Adrenal gland (tissue), 5 donors: ENCODE measurements at regions not wholly inside any gene's neighbourhood (a gene's known extent, or its start where the extent isn't known, plus 50 kb on each side); places are given as distances from the start of the nearest gene placed in this dataset.

Source experiments
- POLR2A ChIP-seq, 2 donors: fragments of 450-650 bp; IDR thresholded peaks; one replicate each; pipeline ENCODE4 v1.6.1; 2017; ENCODE audit warnings: antibody characterized with exemption in 2 of 2, mild to moderate bottlenecking in 2 of 2, moderate library complexity in 1 of 2
- TF ChIP-seq, protein P1 (sequence below), 6 experiments: fragments of 450-650 bp in 4 of 6; fragments of 200-600 bp in 2 of 6; sonication (generic) in 1 of 6; IDR thresholded peaks; 1 replicate in 5 of 6; 2 replicates in 1 of 6; pipeline versions ENCODE4 v1.5.1 to v1.8.0; 2016 to 2021; ENCODE audit warnings: antibody characterized with exemption in 6 of 6, mild to moderate bottlenecking in 2 of 6, moderate library complexity in 1 of 6
- donor health status: DM: no; HTN: no; CAD: no.

DNA sequence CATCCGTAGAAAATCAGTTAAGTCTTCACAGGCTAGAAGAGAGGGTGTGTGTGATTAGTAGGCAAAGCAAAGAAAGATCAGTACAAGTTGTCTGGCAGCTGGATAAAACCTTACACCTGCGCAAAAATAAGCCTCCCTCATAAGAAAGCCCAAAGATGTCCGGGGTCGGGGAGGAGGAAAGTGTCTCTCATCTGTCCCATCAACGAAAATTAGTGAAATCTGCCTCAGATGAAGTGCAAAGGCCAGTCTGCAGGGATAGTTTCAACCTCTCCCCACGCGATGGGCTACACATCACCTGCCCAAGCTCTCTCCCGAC is 333.9 kb downstream of the SRGAP2C start:
- TF ChIP-seq, protein P1, sequence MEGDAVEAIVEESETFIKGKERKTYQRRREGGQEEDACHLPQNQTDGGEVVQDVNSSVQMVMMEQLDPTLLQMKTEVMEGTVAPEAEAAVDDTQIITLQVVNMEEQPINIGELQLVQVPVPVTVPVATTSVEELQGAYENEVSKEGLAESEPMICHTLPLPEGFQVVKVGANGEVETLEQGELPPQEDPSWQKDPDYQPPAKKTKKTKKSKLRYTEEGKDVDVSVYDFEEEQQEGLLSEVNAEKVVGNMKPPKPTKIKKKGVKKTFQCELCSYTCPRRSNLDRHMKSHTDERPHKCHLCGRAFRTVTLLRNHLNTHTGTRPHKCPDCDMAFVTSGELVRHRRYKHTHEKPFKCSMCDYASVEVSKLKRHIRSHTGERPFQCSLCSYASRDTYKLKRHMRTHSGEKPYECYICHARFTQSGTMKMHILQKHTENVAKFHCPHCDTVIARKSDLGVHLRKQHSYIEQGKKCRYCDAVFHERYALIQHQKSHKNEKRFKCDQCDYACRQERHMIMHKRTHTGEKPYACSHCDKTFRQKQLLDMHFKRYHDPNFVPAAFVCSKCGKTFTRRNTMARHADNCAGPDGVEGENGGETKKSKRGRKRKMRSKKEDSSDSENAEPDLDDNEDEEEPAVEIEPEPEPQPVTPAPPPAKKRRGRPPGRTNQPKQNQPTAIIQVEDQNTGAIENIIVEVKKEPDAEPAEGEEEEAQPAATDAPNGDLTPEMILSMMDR (IDR thresholded peaks at IDR 0.05) = no peak
- no peak for TF ChIP-seq POLR2A (IDR thresholded peaks at IDR 0.05)
